ENCODE measurements at regions not wholly inside any gene's neighbourhood (a gene's known extent, or its start where the extent isn't known, plus 50 kb on each side); places are given as distances from the start of the nearest gene placed in this dataset.

GRCh38 chr6:133704371-133704770 lies 184.5 kb upstream of the TCF21 start:
- Histone ChIP-seq H3K36me3 (ENCODE audit: insufficient read depth, insufficient read length, low read length) (no peaks in the 10 kb centered on the region), H3K9ac (ENCODE audit: insufficient read length, low read depth) (no peak overlapping the region), H3K4me1 (ENCODE audit: insufficient read depth, insufficient read length) (no peaks in the 10 kb centered on the region), H3K4me3 (ENCODE audit: insufficient read length, low read depth) (no peak overlapping the region), H3K27me3 (ENCODE audit: insufficient read depth, insufficient read length) (no peaks in the 10 kb centered on the region), H3K9me3 (ENCODE audit: insufficient read depth, low read length) (no peaks in the 10 kb centered on the region)
- TF ChIP-seq ZNF274 (IDR thresholded peaks at IDR 0.05; ENCODE audit: low read depth, low read length) (no peak), YY1 (IDR thresholded peaks at IDR 0.05; ENCODE audit: insufficient read depth, insufficient read length) (no peak), SUZ12 (IDR thresholded peaks at IDR 0.05; ENCODE audit: extremely low read depth, insufficient read depth, insufficient read length) (no peak)
- no peak for DNase-seq (ENCODE audit: low read depth, low spot score)

GRCh38 chr6:133705066-133705465 lies 183.8 kb upstream of the TCF21 start:
- H3K27me3 ChIP-seq (ENCODE audit: insufficient read depth, insufficient read length), result no peaks in the 10 kb centered on the region
- no peaks in the 10 kb centered on the region for H3K9me3 ChIP-seq (ENCODE audit: insufficient read depth, low read length)
- no peak for TF ChIP-seq YY1 (IDR thresholded peaks at IDR 0.05; ENCODE audit: insufficient read depth, insufficient read length)
- TF ChIP-seq SUZ12 (IDR thresholded peaks at IDR 0.05; ENCODE audit: extremely low read depth, insufficient read depth, insufficient read length), result no peak
- no peak for TF ChIP-seq ZNF274 (IDR thresholded peaks at IDR 0.05; ENCODE audit: low read depth, low read length)
- DNase-seq (ENCODE audit: low read depth, low spot score), result no peak
- no peaks in the 10 kb centered on the region for H3K4me1 ChIP-seq (ENCODE audit: insufficient read depth, insufficient read length)
- H3K9ac ChIP-seq (ENCODE audit: insufficient read length, low read depth), result no peak overlapping the region
- H3K36me3 ChIP-seq (ENCODE audit: insufficient read depth, insufficient read length, low read length), result no peaks in the 10 kb centered on the region
- H3K4me3 ChIP-seq (ENCODE audit: insufficient read length, low read depth), result no peak overlapping the region

- Histone ChIP-seq H3K4me1 (ENCODE audit: insufficient read depth, insufficient read length) (no peaks in the 10 kb centered on the region), H3K27me3 (ENCODE audit: insufficient read depth, insufficient read length) (no peaks in the 10 kb centered on the region), H3K36me3 (ENCODE audit: insufficient read depth, insufficient read length, low read length) (no peaks in the 10 kb centered on the region), H3K9me3 (ENCODE audit: insufficient read depth, low read length) (no peaks in the 10 kb centered on the region), H3K9ac (ENCODE audit: insufficient read length, low read depth) (no peak overlapping the region), H3K4me3 (ENCODE audit: insufficient read length, low read depth) (no peak overlapping the region)
- TF ChIP-seq SUZ12 (IDR thresholded peaks at IDR 0.05; ENCODE audit: extremely low read depth, insufficient read depth, insufficient read length), result no peak
- no peak for TF ChIP-seq YY1 (IDR thresholded peaks at IDR 0.05; ENCODE audit: insufficient read depth, insufficient read length)
- no peak for DNase-seq (ENCODE audit: low read depth, low spot score)
These were observed 183.2 kb upstream of the TCF21 start for GRCh38 chr6:133705731-133706130.

GRCh38 chr6:133707456-133707855 lies 181.5 kb upstream of the TCF21 start:
- TF ChIP-seq SUZ12 (IDR thresholded peaks at IDR 0.05; ENCODE audit: extremely low read depth, insufficient read depth, insufficient read length) (no peak), ZNF274 (IDR thresholded peaks at IDR 0.05; ENCODE audit: low read depth, low read length) (no peak), YY1 (IDR thresholded peaks at IDR 0.05; ENCODE audit: insufficient read depth, insufficient read length) (no peak)
- Histone ChIP-seq H3K4me1 (ENCODE audit: insufficient read depth, insufficient read length) (no peaks in the 10 kb centered on the region), H3K4me3 (ENCODE audit: insufficient read length, low read depth) (no peak overlapping the region), H3K27me3 (ENCODE audit: insufficient read depth, insufficient read length) (no peaks in the 10 kb centered on the region), H3K9ac (ENCODE audit: insufficient read length, low read depth) (no peak overlapping the region), H3K9me3 (ENCODE audit: insufficient read depth, low read length) (no peaks in the 10 kb centered on the region), H3K36me3 (ENCODE audit: insufficient read depth, insufficient read length, low read length) (no peaks in the 10 kb centered on the region)
- DNase-seq (ENCODE audit: low read depth, low spot score), result no peak

- Histone ChIP-seq H3K4me1 (ENCODE audit: insufficient read depth, insufficient read length) (no peaks in the 10 kb centered on the region), H3K9me3 (ENCODE audit: insufficient read depth, low read length) (no peaks in the 10 kb centered on the region), H3K9ac (ENCODE audit: insufficient read length, low read depth) (no peak overlapping the region), H3K36me3 (ENCODE audit: insufficient read depth, insufficient read length, low read length) (no peaks in the 10 kb centered on the region), H3K27me3 (ENCODE audit: insufficient read depth, insufficient read length) (no peaks in the 10 kb centered on the region), H3K4me3 (ENCODE audit: insufficient read length, low read depth) (no peak overlapping the region)
- no peak for TF ChIP-seq SUZ12 (IDR thresholded peaks at IDR 0.05; ENCODE audit: extremely low read depth, insufficient read depth, insufficient read length)
- DNase-seq (ENCODE audit: low read depth, low spot score), result no peak
These were observed 178.1 kb upstream of the TCF21 start for GRCh38 chr6:133710826-133711225.

GRCh38 chr6:133715270-133715669 lies 173.6 kb upstream of the TCF21 start:
- Histone ChIP-seq H3K9ac (ENCODE audit: insufficient read length, low read depth) (no peak overlapping the region), H3K36me3 (ENCODE audit: insufficient read depth, insufficient read length, low read length) (no peaks in the 10 kb centered on the region), H3K9me3 (ENCODE audit: insufficient read depth, low read length) (no peaks in the 10 kb centered on the region), H3K27me3 (ENCODE audit: insufficient read depth, insufficient read length) (no peaks in the 10 kb centered on the region), H3K4me3 (ENCODE audit: insufficient read length, low read depth) (no peak overlapping the region), H3K4me1 (ENCODE audit: insufficient read depth, insufficient read length) (no peaks in the 10 kb centered on the region)
- DNase-seq (ENCODE audit: low read depth, low spot score), result no peak
- TF ChIP-seq YY1 (IDR thresholded peaks at IDR 0.05; ENCODE audit: insufficient read depth, insufficient read length), result no peak
- no peak for TF ChIP-seq SUZ12 (IDR thresholded peaks at IDR 0.05; ENCODE audit: extremely low read depth, insufficient read depth, insufficient read length)
- TF ChIP-seq ZNF274 (IDR thresholded peaks at IDR 0.05; ENCODE audit: low read depth, low read length), result no peak

- Histone ChIP-seq H3K9ac (ENCODE audit: insufficient read length, low read depth) (no peak overlapping the region), H3K4me3 (ENCODE audit: insufficient read length, low read depth) (no peak overlapping the region), H3K27me3 (ENCODE audit: insufficient read depth, insufficient read length) (no peaks in the 10 kb centered on the region), H3K36me3 (ENCODE audit: insufficient read depth, insufficient read length, low read length) (no peaks in the 10 kb centered on the region), H3K4me1 (ENCODE audit: insufficient read depth, insufficient read length) (no peaks in the 10 kb centered on the region), H3K9me3 (ENCODE audit: insufficient read depth, low read length) (peaks cover 8% of the 10 kb centered on the region; the same call in 1 of the 2 replicates)
- no peak for DNase-seq (ENCODE audit: low read depth, low spot score)
- no peak for TF ChIP-seq YY1 (IDR thresholded peaks at IDR 0.05; ENCODE audit: insufficient read depth, insufficient read length)
- TF ChIP-seq SUZ12 (IDR thresholded peaks at IDR 0.05; ENCODE audit: extremely low read depth, insufficient read depth, insufficient read length), result no peak
- no peak for TF ChIP-seq ZNF274 (IDR thresholded peaks at IDR 0.05; ENCODE audit: low read depth, low read length)
These were observed 164.2 kb upstream of the TCF21 start for GRCh38 chr6:133724726-133725125.

- Histone ChIP-seq H3K27me3 (ENCODE audit: insufficient read depth, insufficient read length) (no peaks in the 10 kb centered on the region), H3K4me3 (ENCODE audit: insufficient read length, low read depth) (no peak overlapping the region), H3K9me3 (ENCODE audit: insufficient read depth, low read length) (peaks cover 8% of the 10 kb centered on the region; the same call in 1 of the 2 replicates), H3K36me3 (ENCODE audit: insufficient read depth, insufficient read length, low read length) (no peaks in the 10 kb centered on the region), H3K4me1 (ENCODE audit: insufficient read depth, insufficient read length) (no peaks in the 10 kb centered on the region), H3K9ac (ENCODE audit: insufficient read length, low read depth) (no peak overlapping the region)
- no peak for TF ChIP-seq YY1 (IDR thresholded peaks at IDR 0.05; ENCODE audit: insufficient read depth, insufficient read length)
- TF ChIP-seq SUZ12 (IDR thresholded peaks at IDR 0.05; ENCODE audit: extremely low read depth, insufficient read depth, insufficient read length), result no peak
- TF ChIP-seq ZNF274 (IDR thresholded peaks at IDR 0.05; ENCODE audit: low read depth, low read length), result no peak
- DNase-seq (ENCODE audit: low read depth, low spot score), result no peak
These were observed 162.7 kb upstream of the TCF21 start for GRCh38 chr6:133726188-133726587.
